Endodermal cell (in vitro differentiated cells): ENCODE measurements at regions not wholly inside any gene's neighbourhood (a gene's known extent, or its start where the extent isn't known, plus 50 kb on each side); places are given as distances from the start of the nearest gene placed in this dataset.

ENCODE experiments used
- DNase-seq: peaks from one replicate; pipeline ENCODE4 v3.0.0-alpha.2; 2017
- H3K27ac ChIP-seq: 2 replicates; pipeline ENCODE4 v1.5.1; 2013; ENCODE audit warnings: mild to moderate bottlenecking, low read depth, low read length, moderate library complexity
- H3K27me3 ChIP-seq: 2 replicates; pipeline ENCODE4 v1.6.1; 2013; ENCODE audit warnings: mild to moderate bottlenecking, low read length, moderate library complexity; ENCODE audit not compliant: insufficient read depth, control insufficient read depth, poor library complexity, severe bottlenecking
- H3K36me3 ChIP-seq: 2 replicates; pipeline ENCODE4 v1.7.0; 2013; ENCODE audit warnings: mild to moderate bottlenecking, low read length, moderate library complexity; ENCODE audit not compliant: control insufficient read depth, insufficient read depth
- H3K4me1 ChIP-seq: one replicate; pipeline ENCODE4 v1.7.0; 2013; ENCODE audit warnings: low read length; ENCODE audit not compliant: control insufficient read depth, insufficient read depth
- H3K4me3 ChIP-seq: 2 replicates; pipeline ENCODE4 v1.5.1; 2013; ENCODE audit warnings: mild to moderate bottlenecking, low read length, moderate library complexity
- H3K9ac ChIP-seq: 2 replicates; pipeline ENCODE4 v1.6.1; 2013; ENCODE audit warnings: mild to moderate bottlenecking, low read length, moderate library complexity; ENCODE audit not compliant: poor library complexity, severe bottlenecking; ENCODE audit errors: extremely low read depth
- H3K9me3 ChIP-seq: 2 replicates; pipeline ENCODE4 v1.6.1; 2013; ENCODE audit warnings: mild to moderate bottlenecking, low read length, moderate library complexity; ENCODE audit not compliant: control insufficient read depth
- H3K27ac Mint-ChIP-seq: 2 replicates; pipeline ENCODE4 v1.8.0; 2020; ENCODE audit warnings: mixed read lengths
- H3K27me3 Mint-ChIP-seq: 2 replicates; pipeline ENCODE4 v1.8.0; 2021; ENCODE audit warnings: mild to moderate bottlenecking, mixed read lengths; ENCODE audit not compliant: insufficient read depth
- H3K36me3 Mint-ChIP-seq: 2 replicates; pipeline ENCODE4 v1.8.0; 2020; ENCODE audit warnings: low read depth, mixed read lengths
- H3K4me1 Mint-ChIP-seq: 2 replicates; pipeline ENCODE4 v1.8.0; 2020; ENCODE audit warnings: mixed read lengths
- H3K4me3 Mint-ChIP-seq: 2 replicates; pipeline ENCODE4 v1.8.0; 2020; ENCODE audit warnings: mild to moderate bottlenecking, moderate library complexity, mixed read lengths
- H3K9me3 Mint-ChIP-seq: 2 replicates; pipeline ENCODE4 v1.8.0; 2020; ENCODE audit warnings: mild to moderate bottlenecking, mixed read lengths
- CTCF ChIP-seq: fragments of 200-600 bp; sonication (generic); conservative IDR thresholded peaks from 2 replicates; pipeline ENCODE4 v1.5.0; 2021; ENCODE audit warnings: antibody characterized with exemption, mild to moderate bottlenecking
- WGBS, 2 experiments: methylation state at CpG; one replicate each; pipeline versions ENCODE4 v1.1.5 to v1.1.7; 2013; ENCODE audit warnings: missing lambda C conversion rate in 2 of 2, mixed read lengths in 1 of 2; ENCODE audit not compliant: insufficient coverage in 1 of 2, insufficient read length in 1 of 2; 5-methylcytosine and 5-hydroxymethylcytosine counted together

GRCh38 chr7:50957431-50957830 is 174.7 kb upstream of the GRB10 start:
- Mint-ChIP-seq H3K27me3 (peaks cover 96% of the 10 kb centered on the region), H3K36me3 (peaks cover 3% of the 10 kb centered on the region)

GRCh38 chr7:50956522-50957155 is 173.9 kb upstream of the GRB10 start:
- Histone ChIP-seq H3K27ac (no peak overlapping the region), H3K4me3 (peak overlapping the region; percentile 67), H3K27me3 (no peaks in the 10 kb centered on the region), H3K9me3 (peaks cover 12% of the 10 kb centered on the region), H3K9ac (no peak overlapping the region), H3K36me3 (no peaks in the 10 kb centered on the region), H3K4me1 (no peaks in the 10 kb centered on the region)
- Mint-ChIP-seq H3K4me3 (no peak overlapping the region), H3K27ac (peak overlapping the region; percentile 1), H3K36me3 (peaks cover 3% of the 10 kb centered on the region), H3K9me3 (peaks cover 29% of the 10 kb centered on the region), H3K4me1 (peaks cover 39% of the 10 kb centered on the region), H3K27me3 (peaks cover 93% of the 10 kb centered on the region)
- no peak for TF ChIP-seq CTCF
- WGBS, 2 experiments: 95 to 100% methylated on average over 5 to 8 of the region's 8 CpGs
- DNase-seq: no peak

More at GRCh38 chr7:50957431-50957830, 174.7 kb upstream of the GRB10 start:
- WGBS, 2 experiments: 38 to 49% methylated on average over 3 to 5 of the region's 6 CpGs
- Histone ChIP-seq H3K27me3 (no peaks in the 10 kb centered on the region), H3K4me3 (peak overlapping the region; percentile 67), H3K9me3 (peaks cover 12% of the 10 kb centered on the region), H3K9ac (no peak overlapping the region), H3K4me1 (no peaks in the 10 kb centered on the region), H3K36me3 (no peaks in the 10 kb centered on the region), H3K27ac (no peak overlapping the region)
- Mint-ChIP-seq H3K27ac (peak overlapping the region; percentile 81), H3K9me3 (peaks cover 29% of the 10 kb centered on the region), H3K4me3 (no peak overlapping the region), H3K4me1 (peaks cover 40% of the 10 kb centered on the region)
- DNase-seq: peak; percentile 64
- TF ChIP-seq CTCF: no peak

GRCh38 chr7:50954716-50955115 is 172.0 kb upstream of the GRB10 start:
- no peaks in the 10 kb centered on the region for H3K27me3 ChIP-seq
- peaks cover 83% of the 10 kb centered on the region for H3K27me3 Mint-ChIP-seq
- H3K9me3 Mint-ChIP-seq: peaks cover 32% of the 10 kb centered on the region
- peaks cover 28% of the 10 kb centered on the region for H3K9me3 ChIP-seq
- no peak overlapping the region for H3K4me3 ChIP-seq
- H3K4me1 ChIP-seq: no peaks in the 10 kb centered on the region
- no peak for DNase-seq
- H3K27ac Mint-ChIP-seq: no peak overlapping the region
- WGBS, 2 experiments: 94 to 100% methylated on average over 2 to 5 of the region's 5 CpGs
- H3K36me3 ChIP-seq: no peaks in the 10 kb centered on the region
- H3K4me3 Mint-ChIP-seq: no peak overlapping the region
- no peak overlapping the region for H3K9ac ChIP-seq
- peaks cover 3% of the 10 kb centered on the region for H3K36me3 Mint-ChIP-seq
- H3K27ac ChIP-seq: no peak overlapping the region
- H3K4me1 Mint-ChIP-seq: peaks cover 38% of the 10 kb centered on the region
- no peak for TF ChIP-seq CTCF
